ENCODE measurements at regions not wholly inside any gene's neighbourhood (a gene's known extent, or its start where the extent isn't known, plus 50 kb on each side); places are given as distances from the start of the nearest gene placed in this dataset.

GRCh38 chr10:44008917-44009709, 360.4 kb upstream of the ZNF32 start:
- no peak for ATAC-seq
- TF ChIP-seq PPARA (CRISPR knock-in tag; IDR thresholded peaks at IDR 0.05; ENCODE audit: borderline replicate concordance) (no peak), ZFP3 (CRISPR knock-in tag; IDR thresholded peaks at IDR 0.05) (no peak), ZC3H10 (CRISPR knock-in tag; IDR thresholded peaks at IDR 0.05) (no peak)

- ATAC-seq: no peak
- TF ChIP-seq BACH2 (CRISPR knock-in tag; IDR thresholded peaks at IDR 0.05; ENCODE audit: borderline replicate concordance) (no peak), SNAI2 (CRISPR knock-in tag; IDR thresholded peaks at IDR 0.05) (no peak), POU6F1 (CRISPR knock-in tag; IDR thresholded peaks at IDR 0.05; ENCODE audit: borderline replicate concordance, low read depth) (no peak), CSDC2 (CRISPR knock-in tag; IDR thresholded peaks at IDR 0.05) (no peak), CREB5 (CRISPR knock-in tag; IDR thresholded peaks at IDR 0.05; ENCODE audit: low read depth) (no peak), ZFP3 (CRISPR knock-in tag; IDR thresholded peaks at IDR 0.05) (no peak), ZNF8 (CRISPR knock-in tag; IDR thresholded peaks at IDR 0.05) (no peak), ESRRG (CRISPR knock-in tag; IDR thresholded peaks at IDR 0.05) (no peak), OSR1 (CRISPR knock-in tag; IDR thresholded peaks at IDR 0.05) (no peak), RARB (CRISPR knock-in tag; IDR thresholded peaks at IDR 0.05) (no peak), ZC3H10 (CRISPR knock-in tag; IDR thresholded peaks at IDR 0.05) (no peak), TCF4 (CRISPR knock-in tag; IDR thresholded peaks at IDR 0.05; ENCODE audit: borderline replicate concordance) (no peak), TOX (CRISPR knock-in tag; IDR thresholded peaks at IDR 0.05; ENCODE audit: borderline replicate concordance) (no peak), ARNTL (CRISPR knock-in tag; IDR thresholded peaks at IDR 0.05; ENCODE audit: borderline replicate concordance, low read depth) (no peak), ZNF565 (CRISPR knock-in tag; conservative IDR thresholded peaks at IDR 0.05; ENCODE audit: low read depth) (no peak), GLIS3 (CRISPR knock-in tag; IDR thresholded peaks at IDR 0.05) (no peak)
Observed at GRCh38 chr10:44008270-44008916, 359.7 kb upstream of the ZNF32 start.

GRCh38 chr10:44006771-44007170, 358.1 kb upstream of the ZNF32 start:
- no peak for ATAC-seq

More at GRCh38 chr10:44006771-44007170, 358.1 kb upstream of the ZNF32 start:
- TF ChIP-seq PPARA (CRISPR knock-in tag; IDR thresholded peaks at IDR 0.05; ENCODE audit: borderline replicate concordance) (no peak), ZC3H10 (CRISPR knock-in tag; IDR thresholded peaks at IDR 0.05) (no peak), RARB (CRISPR knock-in tag; IDR thresholded peaks at IDR 0.05) (no peak), ZFP3 (CRISPR knock-in tag; IDR thresholded peaks at IDR 0.05) (no peak), POU6F1 (CRISPR knock-in tag; IDR thresholded peaks at IDR 0.05; ENCODE audit: borderline replicate concordance, low read depth) (no peak), TCF4 (CRISPR knock-in tag; IDR thresholded peaks at IDR 0.05; ENCODE audit: borderline replicate concordance) (no peak), ZNF565 (CRISPR knock-in tag; conservative IDR thresholded peaks at IDR 0.05; ENCODE audit: low read depth) (no peak), CSRNP3 (CRISPR knock-in tag; IDR thresholded peaks at IDR 0.05) (no peak), ISL1 (CRISPR knock-in tag; IDR thresholded peaks at IDR 0.05) (no peak), ZFP30 (CRISPR knock-in tag; IDR thresholded peaks at IDR 0.05) (no peak), OSR1 (CRISPR knock-in tag; IDR thresholded peaks at IDR 0.05) (no peak), ARNTL (CRISPR knock-in tag; IDR thresholded peaks at IDR 0.05; ENCODE audit: borderline replicate concordance, low read depth) (no peak), BACH2 (CRISPR knock-in tag; IDR thresholded peaks at IDR 0.05; ENCODE audit: borderline replicate concordance) (no peak), TOX (CRISPR knock-in tag; IDR thresholded peaks at IDR 0.05; ENCODE audit: borderline replicate concordance) (no peak), PATZ1 (CRISPR knock-in tag; IDR thresholded peaks at IDR 0.05; ENCODE audit: borderline replicate concordance) (no peak), TSHZ2 (CRISPR knock-in tag; IDR thresholded peaks at IDR 0.05) (no peak)

All from SK-N-SH treated with all-trans-retinoic acid at 6 μM for 48 hours (cell line).